Colonic mucosa (tissue), 4 donors: ENCODE measurements at regions not wholly inside any gene's neighbourhood (a gene's known extent, or its start where the extent isn't known, plus 50 kb on each side); places are given as distances from the start of the nearest gene placed in this dataset.

Experiments used
- DNase-seq: peaks from one replicate; pipeline ENCODE4 v3.0.0-alpha.2; 2020
- H3K27ac ChIP-seq: fragments of 200-600 bp; one replicate; pipeline ENCODE4 v1.8.0; 2021
- H3K27me3 ChIP-seq: fragments of 200-600 bp; one replicate; pipeline ENCODE4 v1.8.0; 2021
- H3K36me3 ChIP-seq: fragments of 200-600 bp; one replicate; pipeline ENCODE4 v1.8.0; 2021
- H3K4me1 ChIP-seq: fragments of 200-600 bp; one replicate; pipeline ENCODE4 v1.8.0; 2021; ENCODE audit warnings: mild to moderate bottlenecking
- H3K4me3 ChIP-seq: fragments of 200-600 bp; one replicate; pipeline ENCODE4 v1.8.0; 2021
- H3K9ac ChIP-seq, 2 donors: one replicate each; pipeline ENCODE4 v1.7.0; 2013; ENCODE audit warnings: control low read depth in 2 of 2, low read depth in 2 of 2, low read length in 2 of 2
- H3K9me3 ChIP-seq: fragments of 200-600 bp; one replicate; pipeline ENCODE4 v1.8.0; 2021
- intact Hi-C: fragments of 100-400 bp; cut with DNase I; formaldehyde crosslinking; loops from one replicate; pipeline ENCODE4 v1.14.1; 2022
- TF ChIP-seq, protein P1 (sequence below): fragments of 200-600 bp; IDR thresholded peaks from one replicate; pipeline ENCODE4 v1.8.0; 2022; ENCODE audit warnings: antibody characterized with exemption, mild to moderate bottlenecking
- donor health status: healthy.
- donor health status: DM: no; HTN: no; CAD: no.
- donor health status: DM: no; HTN: no; CAD: no.

DNA sequence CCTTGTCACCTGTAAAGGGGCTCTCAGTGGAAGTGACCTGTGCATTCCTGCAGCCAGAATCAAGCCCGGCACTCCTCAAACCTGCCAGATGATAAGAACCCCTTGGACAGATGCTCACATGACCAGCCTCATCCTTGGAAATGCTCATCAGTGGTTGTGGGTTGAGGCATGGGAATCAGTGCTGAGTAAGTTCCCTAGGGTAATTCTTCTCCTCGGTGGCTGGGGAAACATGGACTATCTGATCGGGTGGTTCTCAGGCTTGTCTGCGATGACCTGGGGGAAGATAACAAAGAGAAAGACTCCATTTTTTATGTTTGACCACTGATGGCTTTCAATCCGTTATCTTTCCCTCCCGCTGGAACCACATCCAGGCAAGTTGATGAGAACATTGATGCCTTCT lies 84.0 kb downstream of the SPP2 start:
- Histone ChIP-seq H3K4me3 (no peak overlapping the region), H3K9ac (no peak overlapping the region), H3K27ac (no peak overlapping the region), H3K4me1 (no peaks in the 10 kb centered on the region), H3K9me3 (no peaks in the 10 kb centered on the region), H3K36me3 (no peaks in the 10 kb centered on the region), H3K27me3 (peaks cover 6% of the 10 kb centered on the region)
- TF ChIP-seq, protein P1, sequence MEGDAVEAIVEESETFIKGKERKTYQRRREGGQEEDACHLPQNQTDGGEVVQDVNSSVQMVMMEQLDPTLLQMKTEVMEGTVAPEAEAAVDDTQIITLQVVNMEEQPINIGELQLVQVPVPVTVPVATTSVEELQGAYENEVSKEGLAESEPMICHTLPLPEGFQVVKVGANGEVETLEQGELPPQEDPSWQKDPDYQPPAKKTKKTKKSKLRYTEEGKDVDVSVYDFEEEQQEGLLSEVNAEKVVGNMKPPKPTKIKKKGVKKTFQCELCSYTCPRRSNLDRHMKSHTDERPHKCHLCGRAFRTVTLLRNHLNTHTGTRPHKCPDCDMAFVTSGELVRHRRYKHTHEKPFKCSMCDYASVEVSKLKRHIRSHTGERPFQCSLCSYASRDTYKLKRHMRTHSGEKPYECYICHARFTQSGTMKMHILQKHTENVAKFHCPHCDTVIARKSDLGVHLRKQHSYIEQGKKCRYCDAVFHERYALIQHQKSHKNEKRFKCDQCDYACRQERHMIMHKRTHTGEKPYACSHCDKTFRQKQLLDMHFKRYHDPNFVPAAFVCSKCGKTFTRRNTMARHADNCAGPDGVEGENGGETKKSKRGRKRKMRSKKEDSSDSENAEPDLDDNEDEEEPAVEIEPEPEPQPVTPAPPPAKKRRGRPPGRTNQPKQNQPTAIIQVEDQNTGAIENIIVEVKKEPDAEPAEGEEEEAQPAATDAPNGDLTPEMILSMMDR, result no peak
- intact Hi-C loops, result loop anchor here (2.0 kb wide), 2 partner anchors 124 to 366 kb away; no protein-coding TSS in a partner anchor
- DNase-seq, result no peak

DNA sequence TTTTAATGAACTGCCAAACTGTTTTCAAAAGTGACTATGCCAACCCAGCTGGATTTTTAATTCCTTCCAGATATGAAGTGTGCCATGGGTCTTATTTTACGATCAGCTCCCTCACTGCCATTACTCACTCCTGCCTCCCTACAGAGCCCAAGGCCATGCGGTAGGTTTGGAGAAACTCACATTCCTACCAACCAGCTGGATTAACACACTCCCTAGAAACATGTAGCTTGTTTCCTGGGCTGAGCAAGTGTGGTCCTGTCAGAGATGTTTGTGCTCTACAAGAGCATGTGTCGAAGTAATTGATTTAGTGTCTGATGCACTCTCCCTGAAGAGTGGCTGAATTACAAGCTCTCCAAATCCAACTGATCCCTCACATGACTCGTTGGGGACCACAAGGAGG lies 82.5 kb downstream of the SPP2 start:
- Histone ChIP-seq H3K36me3 (no peaks in the 10 kb centered on the region), H3K27me3 (peaks cover 6% of the 10 kb centered on the region), H3K27ac (no peak overlapping the region), H3K9me3 (no peaks in the 10 kb centered on the region), H3K9ac (no peak overlapping the region), H3K4me1 (no peaks in the 10 kb centered on the region), H3K4me3 (no peak overlapping the region)
- DNase-seq, result no peak
- intact Hi-C loops, result no loop called here
- TF ChIP-seq, protein P1, result no peak

- no peaks in the 10 kb centered on the region for H3K9me3 ChIP-seq
- H3K36me3 ChIP-seq, result no peaks in the 10 kb centered on the region
- H3K27me3 ChIP-seq, result peaks cover 6% of the 10 kb centered on the region
- no peak overlapping the region for H3K9ac ChIP-seq
- no peaks in the 10 kb centered on the region for H3K4me1 ChIP-seq
- DNase-seq, result no peak
- intact Hi-C loops, result no loop called here
- H3K27ac ChIP-seq, result no peak overlapping the region
- TF ChIP-seq, protein P1, result no peak
- no peak overlapping the region for H3K4me3 ChIP-seq
Observed at GRCh38 chr2:234130777-234131181, 80.3 kb downstream of the SPP2 start.

- DNase-seq, result no peak
- H3K27ac ChIP-seq, result no peak overlapping the region
- TF ChIP-seq, protein P1, result no peak
- no peak overlapping the region for H3K4me3 ChIP-seq
- H3K9ac ChIP-seq, result no peak overlapping the region
- H3K4me1 ChIP-seq, result no peaks in the 10 kb centered on the region
- no peaks in the 10 kb centered on the region for H3K36me3 ChIP-seq
- peaks cover 6% of the 10 kb centered on the region for H3K27me3 ChIP-seq
- intact Hi-C loops, result no loop called here
- H3K9me3 ChIP-seq, result no peaks in the 10 kb centered on the region
Observed at GRCh38 chr2:234128606-234129005, 78.1 kb downstream of the SPP2 start.
